ENCODE measurements at regions not wholly inside any gene's neighbourhood (a gene's known extent, or its start where the extent isn't known, plus 50 kb on each side); places are given as distances from the start of the nearest gene placed in this dataset.

GRCh38 chr13:104024416-104025170 is 958.4 kb upstream of the SLC10A2 start:
- peak; percentile 13 to 89 for DNase-seq (ENCODE audit: low read depth in 2 of 2)

DNA sequence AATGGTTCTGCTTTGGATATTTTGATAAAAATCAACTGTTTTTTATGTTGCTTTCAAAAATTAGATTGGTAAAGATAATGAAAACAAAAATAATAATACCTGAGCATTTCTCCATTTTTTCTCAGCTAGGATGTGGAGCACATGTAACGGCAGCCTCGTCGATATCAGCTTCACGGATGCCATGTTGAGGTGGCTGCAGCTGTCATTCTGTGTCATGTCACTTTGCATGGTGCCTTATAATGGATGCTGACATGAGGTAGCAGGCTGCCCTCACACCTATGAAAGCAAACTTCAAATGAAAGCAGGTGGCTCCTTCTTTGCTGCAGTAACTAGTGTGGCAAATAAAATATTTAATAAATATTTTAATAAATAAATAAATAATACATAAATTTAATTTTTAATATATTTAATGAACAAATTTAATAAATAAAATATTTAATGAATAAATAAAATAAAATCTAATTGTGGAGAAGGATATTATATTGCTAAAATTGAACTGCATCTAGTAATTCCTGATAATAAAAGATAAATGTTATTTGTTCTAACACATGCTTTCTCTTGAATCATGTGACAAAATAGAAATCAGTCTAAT is 955.7 kb upstream of the SLC10A2 start:
- DNase-seq (ENCODE audit: low read depth in 2 of 2) = no peak

- no peak for DNase-seq (ENCODE audit: low read depth in 2 of 2)
Observed at GRCh38 chr13:104017317-104017716, 951.1 kb upstream of the SLC10A2 start.

DNA sequence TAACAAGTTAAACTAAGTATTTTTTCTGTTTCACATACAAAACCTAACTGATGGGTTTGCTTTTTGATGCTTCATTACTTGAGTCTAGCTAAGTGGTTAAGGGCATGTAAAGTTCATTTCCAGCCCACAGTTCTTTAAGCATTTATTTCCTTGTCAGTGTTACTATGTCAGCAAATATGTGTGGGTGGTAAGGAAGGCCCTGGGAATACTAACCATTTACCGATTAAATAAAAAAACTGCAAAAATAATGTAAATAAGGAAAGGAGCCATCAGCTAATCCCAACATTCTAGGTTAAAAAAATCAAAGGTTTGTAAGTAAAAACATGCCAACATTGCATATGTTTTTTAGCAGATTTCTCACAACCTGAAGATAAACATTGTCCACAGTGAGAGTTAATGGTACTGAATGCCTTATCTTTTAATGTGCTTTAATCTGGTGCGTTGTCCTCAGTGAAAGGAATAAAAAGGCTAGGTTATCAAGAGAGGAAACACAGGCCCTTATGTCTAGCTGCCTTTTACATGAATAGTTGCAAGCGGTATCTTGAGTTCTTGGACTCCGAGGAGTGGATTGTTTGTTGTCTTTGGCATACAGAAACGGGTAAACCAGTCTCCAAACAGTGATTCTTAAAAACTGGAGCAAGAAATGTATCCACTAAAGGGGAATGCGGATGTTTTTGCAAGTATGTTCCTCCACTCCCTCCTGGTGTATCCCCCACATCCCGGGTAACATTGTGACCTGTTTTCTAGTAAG is 949.6 kb upstream of the SLC10A2 start:
- peak in 1 of 2 donors; percentile 56 for DNase-seq (ENCODE audit: low read depth in 2 of 2)

GRCh38 chr13:104014803-104015645 is 948.8 kb upstream of the SLC10A2 start:
- DNase-seq (ENCODE audit: low read depth in 2 of 2) = peak in 1 of 2 donors; percentile 64

- peak in 1 of 2 donors; percentile 63 for DNase-seq (ENCODE audit: low read depth in 2 of 2)
Observed at GRCh38 chr13:104011505-104012241, 945.5 kb upstream of the SLC10A2 start.

DNA sequence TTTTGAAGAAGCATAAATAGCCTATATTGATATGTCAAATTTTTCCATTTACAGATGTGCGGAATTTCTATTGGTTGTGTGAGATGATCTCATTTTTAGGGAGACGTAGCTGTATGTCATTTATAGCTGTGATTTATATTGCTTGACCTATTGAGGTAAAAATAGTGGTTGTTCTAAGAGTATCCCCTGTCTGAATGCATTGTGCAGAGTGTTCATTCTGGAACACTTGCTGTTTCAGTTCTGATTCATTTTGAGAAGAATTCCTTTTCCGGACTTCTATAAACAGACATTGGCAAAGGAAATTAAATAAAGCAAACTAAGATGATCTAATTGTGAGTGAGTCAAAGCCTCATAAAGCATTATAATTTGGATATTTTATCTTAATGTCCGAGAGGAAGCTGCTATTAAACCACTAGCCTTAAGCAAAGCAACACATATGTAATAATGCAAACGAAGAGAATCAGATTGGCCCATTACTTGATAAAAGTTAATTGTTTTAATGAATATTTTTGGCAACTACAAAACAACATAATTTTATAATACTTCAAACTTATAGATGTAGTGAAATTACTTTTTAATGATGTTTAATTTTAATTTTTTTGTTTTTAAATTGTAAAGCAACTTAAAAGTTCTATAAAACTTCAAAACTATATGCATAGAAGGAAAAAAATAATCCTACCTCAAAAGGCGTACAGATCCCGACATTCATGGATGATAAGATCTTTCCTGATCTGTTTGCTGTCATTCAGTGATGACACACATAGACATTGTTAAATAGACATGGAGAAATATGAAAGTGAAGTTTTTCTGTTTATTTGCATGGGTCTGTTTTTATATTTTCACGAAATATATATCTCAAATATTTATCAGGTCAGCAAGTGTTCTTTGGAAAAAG is 942.6 kb upstream of the SLC10A2 start:
- DNase-seq (ENCODE audit: low read depth in 2 of 2) = peak; percentile 8 to 92

DNA sequence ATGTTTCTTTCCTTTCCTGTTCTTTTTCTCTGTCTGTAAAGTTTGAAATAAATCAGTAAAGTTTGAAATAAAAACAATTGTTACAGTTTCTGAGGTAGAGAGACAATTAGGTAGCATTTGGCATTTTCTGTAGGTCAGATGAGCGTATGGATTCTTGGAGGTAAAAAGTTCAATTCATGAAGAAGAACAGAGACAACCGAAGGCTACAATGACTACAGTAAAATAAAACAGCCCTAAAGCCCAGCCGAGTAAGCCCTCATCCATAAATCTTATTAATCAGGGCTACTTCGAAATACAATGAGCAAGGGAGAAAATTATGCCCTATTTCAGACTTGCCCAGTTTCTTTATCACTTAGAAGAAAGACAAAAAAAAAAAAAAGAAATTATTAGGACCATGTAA is 941.9 kb upstream of the SLC10A2 start:
- DNase-seq (ENCODE audit: low read depth in 2 of 2) = no peak

DNA sequence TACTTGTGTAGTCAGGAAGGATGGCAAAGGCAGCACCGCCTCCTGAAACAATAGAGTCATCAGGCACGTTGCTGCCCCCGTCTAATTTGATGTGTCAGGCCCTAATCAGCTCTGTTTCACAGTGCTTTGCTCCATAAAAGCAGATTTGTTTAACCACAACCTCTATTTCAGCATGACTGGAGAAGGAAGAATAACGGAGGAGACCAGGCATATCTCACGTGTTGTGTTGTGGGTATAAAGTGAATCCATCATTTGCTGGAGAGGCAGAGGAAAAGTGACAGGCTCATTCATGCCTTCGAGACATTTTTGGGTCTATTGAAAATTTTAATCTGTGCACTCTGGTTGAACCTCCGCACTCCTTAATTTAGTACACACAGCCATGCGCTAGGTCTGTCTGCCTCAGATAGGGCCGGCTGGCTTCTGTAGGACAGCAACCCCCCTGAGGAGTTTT is 940.4 kb upstream of the SLC10A2 start:
- DNase-seq (ENCODE audit: low read depth in 2 of 2) = no peak

GRCh38 chr13:104004572-104004971 is 938.4 kb upstream of the SLC10A2 start:
- DNase-seq (ENCODE audit: low read depth in 2 of 2) = no peak

DNA sequence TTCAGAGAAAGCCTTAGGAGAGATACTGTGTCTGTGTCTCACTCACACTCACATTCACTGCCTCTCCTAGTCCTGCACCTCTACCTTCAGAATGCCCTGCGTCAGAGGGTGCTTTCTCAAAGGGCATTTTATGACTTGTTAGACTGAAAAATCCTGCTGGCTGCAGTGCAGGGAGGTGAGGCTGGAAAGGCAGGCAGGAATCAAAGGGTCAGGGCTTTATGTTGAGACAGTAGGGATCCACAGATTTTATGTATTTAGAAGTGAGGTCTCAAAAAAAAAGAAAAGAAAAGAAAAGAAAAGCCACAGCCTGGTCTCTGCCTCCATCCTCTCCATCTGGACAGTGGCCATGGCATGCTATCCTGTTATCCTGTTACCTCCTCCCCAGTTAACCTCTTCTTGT is 936.0 kb upstream of the SLC10A2 start:
- no peak for DNase-seq (ENCODE audit: low read depth in 2 of 2)

DNA sequence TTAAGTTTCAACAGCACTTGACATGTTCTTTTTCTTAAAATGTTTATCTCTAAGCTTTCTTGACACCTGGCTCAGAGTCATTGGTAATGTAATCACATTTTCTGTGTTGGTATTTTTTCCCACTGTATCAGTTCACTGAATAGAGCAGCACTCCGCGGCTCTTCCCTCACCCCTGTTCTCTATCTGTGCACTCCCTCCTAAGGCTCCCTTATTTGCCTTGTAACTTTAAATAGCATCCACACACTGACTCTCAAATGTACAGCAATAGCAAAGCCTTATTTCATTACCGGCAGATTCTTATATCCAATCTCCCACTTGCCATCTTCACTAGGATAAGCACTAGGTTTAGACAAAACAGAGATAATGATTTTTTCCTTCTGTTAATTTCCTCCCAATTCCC is 935.5 kb upstream of the SLC10A2 start:
- DNase-seq (ENCODE audit: low read depth in 2 of 2) = no peak

- DNase-seq (ENCODE audit: low read depth in 2 of 2) = no peak
Observed at GRCh38 chr13:103996733-103997132, 930.5 kb upstream of the SLC10A2 start.

DNA sequence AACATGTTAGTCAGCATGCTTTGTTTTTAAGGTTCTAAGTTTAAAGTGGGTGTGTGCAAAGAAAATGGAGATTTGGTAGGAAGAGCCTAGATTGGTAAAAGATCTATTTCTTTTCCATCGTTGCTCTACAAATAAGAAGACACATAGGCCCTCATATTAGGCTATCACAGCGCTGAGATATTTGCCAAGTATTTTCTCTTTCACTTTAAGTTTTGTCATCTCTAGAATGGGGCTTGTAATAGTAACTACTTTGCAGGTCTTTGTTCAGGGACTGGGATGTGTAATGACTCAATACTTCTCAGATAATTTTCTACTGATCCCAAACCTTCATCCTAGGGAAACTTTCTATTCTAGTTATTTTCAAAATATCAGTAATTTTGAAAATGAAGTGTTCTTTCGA is 917.7 kb upstream of the SLC10A2 start:
- DNase-seq (ENCODE audit: low read depth in 2 of 2) = no peak

GRCh38 chr13:103976371-103976770 is 910.2 kb upstream of the SLC10A2 start:
- DNase-seq (ENCODE audit: low read depth in 2 of 2) = no peak

DNA sequence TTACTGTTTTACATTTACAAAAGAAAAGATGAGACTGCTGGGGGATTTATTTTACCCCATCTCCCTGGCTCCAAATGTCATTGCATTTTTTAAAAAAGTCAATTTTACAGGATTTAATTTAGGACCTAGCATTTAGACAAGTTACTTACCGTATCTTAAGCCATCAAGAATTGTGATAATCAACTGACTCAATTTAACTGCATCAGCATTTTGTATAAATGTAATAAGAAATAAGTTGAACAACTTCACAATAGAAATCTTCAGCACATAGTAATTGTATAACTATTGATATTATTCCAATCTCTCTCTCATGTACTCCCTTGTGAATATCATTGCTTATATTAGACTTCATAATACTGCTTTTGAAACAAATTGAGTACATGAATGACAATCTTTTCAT is 907.5 kb upstream of the SLC10A2 start:
- DNase-seq (ENCODE audit: low read depth in 2 of 2) = no peak

- no peak for DNase-seq (ENCODE audit: low read depth in 2 of 2)
Observed at GRCh38 chr13:103969520-103970050, 903.4 kb upstream of the SLC10A2 start.

GRCh38 chr13:103965506-103966243 is 899.5 kb upstream of the SLC10A2 start:
- no peak for DNase-seq (ENCODE audit: low read depth in 2 of 2)

DNA sequence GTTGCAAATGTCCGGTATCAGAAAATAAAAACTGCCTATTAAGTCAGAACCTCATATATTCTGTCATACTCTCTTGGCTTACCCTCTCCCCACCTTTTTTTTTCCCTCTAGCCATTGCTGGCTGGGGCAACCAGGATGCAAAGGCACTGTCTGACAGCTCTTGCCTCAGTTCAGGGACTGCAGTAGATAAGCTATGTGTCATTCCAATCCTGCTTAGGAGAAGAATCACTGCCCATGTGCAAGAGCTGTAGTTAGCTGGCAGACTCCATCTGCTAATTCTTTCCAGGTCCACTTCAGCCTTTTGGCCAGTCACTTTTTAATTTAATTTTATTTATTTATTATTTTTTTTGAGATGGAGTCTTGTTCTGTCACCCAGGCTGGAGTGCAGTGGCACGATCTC is 895.6 kb upstream of the SLC10A2 start:
- DNase-seq (ENCODE audit: low read depth in 2 of 2) = no peak
